ENCODE measurements at regions not wholly inside any gene's neighbourhood (a gene's known extent, or its start where the extent isn't known, plus 50 kb on each side); places are given as distances from the start of the nearest gene placed in this dataset.

DNA sequence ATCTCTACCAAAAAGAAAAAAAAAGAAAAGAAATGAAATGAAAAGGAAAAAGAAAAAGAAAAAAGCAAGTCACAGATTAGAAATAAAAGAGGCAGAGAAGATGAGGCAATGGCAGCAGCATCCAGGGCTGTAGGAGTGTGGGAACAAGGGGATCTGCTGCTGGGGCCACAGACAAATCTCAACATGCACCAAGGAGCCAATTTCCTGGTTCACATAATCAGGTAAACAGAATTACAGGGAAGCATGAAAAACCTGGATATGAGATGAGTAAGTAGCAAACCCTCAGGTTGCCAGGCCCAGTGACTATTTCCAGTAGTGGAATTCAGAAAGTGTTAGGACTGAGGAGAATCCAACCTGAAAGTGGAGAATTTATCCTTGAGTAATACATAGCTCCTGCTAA is 77.4 kb upstream of the ARHGAP28 start:
- no peak for TF ChIP-seq CEBPB (IDR thresholded peaks at IDR 0.05; ENCODE audit: low read depth)
- TF ChIP-seq, protein P1, sequence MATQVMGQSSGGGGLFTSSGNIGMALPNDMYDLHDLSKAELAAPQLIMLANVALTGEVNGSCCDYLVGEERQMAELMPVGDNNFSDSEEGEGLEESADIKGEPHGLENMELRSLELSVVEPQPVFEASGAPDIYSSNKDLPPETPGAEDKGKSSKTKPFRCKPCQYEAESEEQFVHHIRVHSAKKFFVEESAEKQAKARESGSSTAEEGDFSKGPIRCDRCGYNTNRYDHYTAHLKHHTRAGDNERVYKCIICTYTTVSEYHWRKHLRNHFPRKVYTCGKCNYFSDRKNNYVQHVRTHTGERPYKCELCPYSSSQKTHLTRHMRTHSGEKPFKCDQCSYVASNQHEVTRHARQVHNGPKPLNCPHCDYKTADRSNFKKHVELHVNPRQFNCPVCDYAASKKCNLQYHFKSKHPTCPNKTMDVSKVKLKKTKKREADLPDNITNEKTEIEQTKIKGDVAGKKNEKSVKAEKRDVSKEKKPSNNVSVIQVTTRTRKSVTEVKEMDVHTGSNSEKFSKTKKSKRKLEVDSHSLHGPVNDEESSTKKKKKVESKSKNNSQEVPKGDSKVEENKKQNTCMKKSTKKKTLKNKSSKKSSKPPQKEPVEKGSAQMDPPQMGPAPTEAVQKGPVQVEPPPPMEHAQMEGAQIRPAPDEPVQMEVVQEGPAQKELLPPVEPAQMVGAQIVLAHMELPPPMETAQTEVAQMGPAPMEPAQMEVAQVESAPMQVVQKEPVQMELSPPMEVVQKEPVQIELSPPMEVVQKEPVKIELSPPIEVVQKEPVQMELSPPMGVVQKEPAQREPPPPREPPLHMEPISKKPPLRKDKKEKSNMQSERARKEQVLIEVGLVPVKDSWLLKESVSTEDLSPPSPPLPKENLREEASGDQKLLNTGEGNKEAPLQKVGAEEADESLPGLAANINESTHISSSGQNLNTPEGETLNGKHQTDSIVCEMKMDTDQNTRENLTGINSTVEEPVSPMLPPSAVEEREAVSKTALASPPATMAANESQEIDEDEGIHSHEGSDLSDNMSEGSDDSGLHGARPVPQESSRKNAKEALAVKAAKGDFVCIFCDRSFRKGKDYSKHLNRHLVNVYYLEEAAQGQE (IDR thresholded peaks at IDR 0.05; ENCODE audit: low read depth), result no peak
- no peak for TF ChIP-seq ELF1 (IDR thresholded peaks at IDR 0.05; ENCODE audit: borderline replicate concordance, low read depth)
- no peak for TF ChIP-seq POLR2AphosphoS5 (IDR thresholded peaks at IDR 0.05; ENCODE audit: low read depth, low read length)
- no peak for TF ChIP-seq EGR1 (IDR thresholded peaks at IDR 0.05; ENCODE audit: low read depth)
- TF ChIP-seq ATF3 (IDR thresholded peaks at IDR 0.05), result no peak
- no peak for TF ChIP-seq SRF (IDR thresholded peaks at IDR 0.05; ENCODE audit: low read depth)
- no peak for TF ChIP-seq ZBTB33 (IDR thresholded peaks at IDR 0.05; ENCODE audit: extremely low read depth, insufficient replicate concordance, low read length)
- no peak for TF ChIP-seq EZH2phosphoT487 (IDR thresholded peaks at IDR 0.05; ENCODE audit: borderline replicate concordance)
- TF ChIP-seq YY1 (IDR thresholded peaks at IDR 0.05; ENCODE audit: extremely low read depth, insufficient replicate concordance, low read depth, low read length), result no peak
- TF ChIP-seq TCF7L2 (IDR thresholded peaks at IDR 0.05; ENCODE audit: borderline replicate concordance, extremely low read depth, insufficient read depth, insufficient read length), result no peak
- no peak for TF ChIP-seq ZNF274 (IDR thresholded peaks at IDR 0.05; ENCODE audit: low read depth, low read length)
- TF ChIP-seq SIN3A (IDR thresholded peaks at IDR 0.05; ENCODE audit: low read depth), result no peak
- TF ChIP-seq ZFX (IDR thresholded peaks at IDR 0.05), result no peak
- TF ChIP-seq CTCF (IDR thresholded peaks at IDR 0.05 in 2 of 3, conservative IDR thresholded peaks at IDR 0.05 in 1 of 3; ENCODE audit: borderline replicate concordance in 1 of 3, insufficient read depth in 1 of 3, low read depth in 2 of 3, low read length in 2 of 3), result no peak
- TF ChIP-seq FOSL1 (IDR thresholded peaks at IDR 0.05; ENCODE audit: low read depth), result no peak
- Histone ChIP-seq H3K9ac (ENCODE audit: low read length) (no peak overlapping the region), H3K4me2 (ENCODE audit: low read length) (no peak overlapping the region), H3K9me3 (ENCODE audit: control insufficient read depth in 1 of 2, insufficient read depth in 1 of 2, low read depth in 1 of 2, low read length in 2 of 2) (peaks cover 14 to 33% of the 10 kb centered on the region in 2 experiments; a peak in 2 of 4 replicates), H3K4me1 (ENCODE audit: control insufficient read depth in 1 of 2, insufficient read depth in 2 of 2, low read length in 2 of 2) (no peaks in the 10 kb centered on the region), H3K4me3 (replicated peaks in 1 of 2; ENCODE audit: low read depth in 1 of 2, low read length in 2 of 2) (no peak overlapping the region), H3K79me2 (ENCODE audit: insufficient read depth, low read length) (no peaks in the 10 kb centered on the region), H4K20me1 (ENCODE audit: insufficient read depth) (no peaks in the 10 kb centered on the region), H2AFZ (ENCODE audit: low read depth, low read length, poor library complexity, severe bottlenecking) (no peak overlapping the region), H3K27ac (ENCODE audit: low read depth, low read length) (no peak overlapping the region), H3K9me2 (ENCODE audit: insufficient read depth) (no peaks in the 10 kb centered on the region), H3K36me3 (ENCODE audit: control insufficient read depth in 1 of 2, insufficient read depth in 2 of 2, low read length in 2 of 2) (no peaks in the 10 kb centered on the region), H3K27me3 (ENCODE audit: insufficient read depth, low read length) (no peaks in the 10 kb centered on the region)
- RAD21 ChIA-PET (ENCODE audit: low non-redundant PET in 1 of 2, low total read pairs in 2 of 2, uncharacterized antibody in 2 of 2, unreplicated experiment in 2 of 2), result no interaction called here
- BruUV-seq (replicated peaks), result no TSS peak
- POLR2A ChIA-PET, result no interaction called here
- CTCF ChIA-PET, result no interaction called here
- DNase-seq (ENCODE audit: low read depth, low spot score) (no peak), ATAC-seq (no peak)
- intact Hi-C loops (cut with micrococcal nuclease), result no loop called here
